Keratinocyte (primary cell): ENCODE measurements at regions not wholly inside any gene's neighbourhood (a gene's known extent, or its start where the extent isn't known, plus 50 kb on each side); places are given as distances from the start of the nearest gene placed in this dataset.

Experiments
- DNase-seq: peaks from one replicate; pipeline ENCODE4 v3.0.0-alpha.2; 2011; ENCODE audit warnings: low read depth, missing footprints, low spot score
- FAIRE-seq: peaks from 2 replicates; lab custom pipeline; 2011; peaks lifted over from hg19 to GRCh38; lab: Jason Lieb, UNC
- H2AFZ ChIP-seq: 2 replicates; pipeline ENCODE4 v1.6.0; 2012; ENCODE audit warnings: low read length, control low read depth, inconsistent platforms; ENCODE audit not compliant: control insufficient read depth
- H3K27ac ChIP-seq: 2 replicates; pipeline ENCODE4 v1.5.1; 2011; ENCODE audit warnings: low read length; ENCODE audit not compliant: control insufficient read depth, insufficient read depth
- H3K27me3 ChIP-seq: 3 replicates; pipeline ENCODE4 v1.6.0; 2011; ENCODE audit warnings: low read length; ENCODE audit not compliant: control insufficient read depth, insufficient read depth; ENCODE audit errors: extremely low read depth
- H3K36me3 ChIP-seq, 2 experiments: 2 replicates in 1 of 2; 3 replicates in 1 of 2; pipeline ENCODE4 v1.5.1; 2011; ENCODE audit warnings: low read length in 2 of 2, mild to moderate bottlenecking in 1 of 2; ENCODE audit not compliant: control insufficient read depth in 2 of 2, insufficient read depth in 2 of 2; ENCODE audit errors: extremely low read depth in 1 of 2
- H3K4me1 ChIP-seq: 3 replicates; pipeline ENCODE4 v1.5.1; 2011; ENCODE audit warnings: low read length; ENCODE audit not compliant: control insufficient read depth, insufficient read depth; ENCODE audit errors: extremely low read depth
- H3K4me2 ChIP-seq: 3 replicates; pipeline ENCODE4 v1.6.0; 2011; ENCODE audit warnings: low read depth, low read length; ENCODE audit not compliant: control insufficient read depth, insufficient read depth; ENCODE audit errors: extremely low read depth
- H3K4me3 ChIP-seq, 3 experiments: fragments of 200-600 bp in 1 of 3; sonication (generic) in 1 of 3; 2 replicates in 2 of 3; 3 replicates in 1 of 3; pipeline ENCODE4 v1.5.1; 2011 to 2016; ENCODE audit warnings: low read length in 3 of 3, mild to moderate bottlenecking in 3 of 3, control low read depth in 2 of 3, inconsistent platforms in 1 of 3, low read depth in 1 of 3, mixed read lengths in 1 of 3, mixed run types in 1 of 3, moderate library complexity in 1 of 3; ENCODE audit not compliant: control insufficient read depth in 2 of 3, insufficient read depth in 2 of 3; ENCODE audit errors: extremely low read depth in 1 of 3
- H3K79me2 ChIP-seq: 2 replicates; pipeline ENCODE4 v1.6.0; 2012; ENCODE audit warnings: low read length; ENCODE audit not compliant: control insufficient read depth, insufficient read depth
- H3K9ac ChIP-seq: 3 replicates; pipeline ENCODE4 v1.6.0; 2011; ENCODE audit warnings: low read length; ENCODE audit not compliant: control insufficient read depth, insufficient read depth; ENCODE audit errors: extremely low read depth
- H3K9me1 ChIP-seq: 3 replicates; pipeline ENCODE4 v1.6.0; 2011; ENCODE audit warnings: low read length; ENCODE audit not compliant: control insufficient read depth, insufficient read depth; ENCODE audit errors: extremely low read depth
- H3K9me3 ChIP-seq: 2 replicates; pipeline ENCODE4 v1.5.1; 2012; ENCODE audit warnings: low read depth, low read length; ENCODE audit not compliant: control insufficient read depth
- H4K20me1 ChIP-seq: 3 replicates; pipeline ENCODE4 v1.6.0; 2011; ENCODE audit warnings: low read length; ENCODE audit not compliant: control insufficient read depth, insufficient read depth; ENCODE audit errors: extremely low read depth
- EZH2 ChIP-seq: IDR thresholded peaks from one replicate; pipeline ENCODE4 v1.6.1; 2012; ENCODE audit warnings: inconsistent platforms, mild to moderate bottlenecking, low read length, moderate library complexity
- dilution Hi-C: fragments of 300-500 bp; cut with MboI; formaldehyde crosslinking; loops from one replicate; pipeline ENCODE4 v1.7.0; 2020; ENCODE audit warnings: low sequenced_read_pairs; ENCODE audit not compliant: extremely low pct_ligation_motif_present
- TF ChIP-seq, protein P1 (sequence below), 3 experiments: IDR thresholded peaks in 1 of 3; conservative IDR thresholded peaks in 1 of 3; optimal IDR thresholded peaks in 1 of 3; 2 replicates in 2 of 3; 3 replicates in 1 of 3; pipeline versions ENCODE3 to v1.5.1; 2011; ENCODE audit warnings: low read length in 3 of 3, mild to moderate bottlenecking in 3 of 3, moderate library complexity in 2 of 3, control low read depth in 1 of 3, inconsistent platforms in 1 of 3; ENCODE audit not compliant: insufficient read depth in 2 of 3; ENCODE audit errors: extremely low read depth in 1 of 3

DNA sequence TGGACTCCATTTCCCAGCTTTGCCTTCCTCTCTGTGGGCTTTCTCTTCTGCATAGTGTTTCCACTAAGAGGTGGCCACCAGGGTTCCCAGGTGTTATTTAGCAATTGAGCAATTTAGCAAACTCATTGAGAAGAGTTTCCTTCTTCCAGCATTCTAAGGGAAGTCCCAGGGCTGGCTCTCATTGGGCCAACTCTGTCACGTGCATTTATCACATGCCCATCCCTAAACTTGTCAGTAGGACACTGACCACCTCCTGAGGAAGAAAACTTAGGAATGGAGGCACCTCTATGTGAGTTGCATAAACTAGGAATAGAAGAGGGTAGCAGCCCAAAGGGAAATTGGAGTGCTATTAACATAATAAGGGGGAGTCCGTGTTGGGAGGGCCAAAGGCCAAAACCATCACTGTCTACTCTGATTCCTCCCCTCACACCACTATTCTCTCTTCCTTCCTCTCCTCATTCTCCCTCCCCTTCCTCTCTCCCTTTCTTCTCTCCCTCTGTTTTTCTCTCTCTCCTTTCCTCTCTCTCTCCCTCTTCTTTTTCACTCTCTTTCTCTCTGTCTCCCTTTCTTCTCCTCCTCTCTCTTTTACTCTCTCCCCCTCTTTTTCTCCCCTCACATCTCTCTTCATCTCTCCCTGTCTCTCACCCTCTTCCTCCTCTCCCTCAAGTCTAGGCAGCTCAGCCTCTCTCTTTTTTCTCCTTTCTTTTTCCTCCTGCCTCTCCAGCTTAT is 213.4 kb downstream of the PALM2AKAP2 start:
- Histone ChIP-seq H3K4me1 (peaks cover 3% of the 10 kb centered on the region), H3K27ac (no peak overlapping the region), H3K9me1 (no peaks in the 10 kb centered on the region), H4K20me1 (no peaks in the 10 kb centered on the region), H2AFZ (no peak overlapping the region), H3K9me3 (no peaks in the 10 kb centered on the region), H3K4me2 (no peak overlapping the region), H3K79me2 (no peaks in the 10 kb centered on the region), H3K9ac (no peak overlapping the region), H3K36me3 (no peaks in the 10 kb centered on the region), H3K27me3 (no peaks in the 10 kb centered on the region), H3K4me3 (no peak overlapping the region)
- no peak for FAIRE-seq
- no peak for TF ChIP-seq EZH2
- TF ChIP-seq, protein P1, sequence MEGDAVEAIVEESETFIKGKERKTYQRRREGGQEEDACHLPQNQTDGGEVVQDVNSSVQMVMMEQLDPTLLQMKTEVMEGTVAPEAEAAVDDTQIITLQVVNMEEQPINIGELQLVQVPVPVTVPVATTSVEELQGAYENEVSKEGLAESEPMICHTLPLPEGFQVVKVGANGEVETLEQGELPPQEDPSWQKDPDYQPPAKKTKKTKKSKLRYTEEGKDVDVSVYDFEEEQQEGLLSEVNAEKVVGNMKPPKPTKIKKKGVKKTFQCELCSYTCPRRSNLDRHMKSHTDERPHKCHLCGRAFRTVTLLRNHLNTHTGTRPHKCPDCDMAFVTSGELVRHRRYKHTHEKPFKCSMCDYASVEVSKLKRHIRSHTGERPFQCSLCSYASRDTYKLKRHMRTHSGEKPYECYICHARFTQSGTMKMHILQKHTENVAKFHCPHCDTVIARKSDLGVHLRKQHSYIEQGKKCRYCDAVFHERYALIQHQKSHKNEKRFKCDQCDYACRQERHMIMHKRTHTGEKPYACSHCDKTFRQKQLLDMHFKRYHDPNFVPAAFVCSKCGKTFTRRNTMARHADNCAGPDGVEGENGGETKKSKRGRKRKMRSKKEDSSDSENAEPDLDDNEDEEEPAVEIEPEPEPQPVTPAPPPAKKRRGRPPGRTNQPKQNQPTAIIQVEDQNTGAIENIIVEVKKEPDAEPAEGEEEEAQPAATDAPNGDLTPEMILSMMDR (optimal IDR thresholded peaks at IDR 0.05 in 1 of 3, IDR thresholded peaks at IDR 0.05 in 1 of 3, conservative IDR thresholded peaks at IDR 0.05 in 1 of 3; ENCODE audit: extremely low read depth in 1 of 3, insufficient read depth in 2 of 3, low read length in 3 of 3): no peak
- dilution Hi-C loops: no loop called here
- no peak for DNase-seq

DNA sequence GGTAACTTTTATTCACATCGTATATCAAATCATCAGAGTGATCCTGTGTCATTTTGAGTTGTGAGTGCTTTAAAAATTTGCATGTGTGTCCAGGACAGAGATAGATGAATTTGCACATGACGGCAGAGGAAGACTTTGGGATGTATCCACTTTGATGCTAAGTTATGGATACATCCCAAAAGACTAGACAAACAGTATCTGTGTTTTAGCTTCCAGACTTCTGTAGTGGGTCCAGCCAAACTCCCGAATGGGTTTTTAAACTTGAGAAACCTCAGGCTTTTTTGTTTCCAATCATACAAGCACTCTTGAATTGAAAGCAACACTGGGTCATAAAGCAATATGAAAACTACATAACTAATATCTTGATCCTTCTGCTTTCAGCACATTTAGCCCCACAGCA is 213.8 kb downstream of the C9orf152 start:
- Histone ChIP-seq H3K27ac (no peak overlapping the region), H3K79me2 (no peaks in the 10 kb centered on the region), H3K4me2 (no peak overlapping the region), H3K4me1 (peaks cover 3% of the 10 kb centered on the region), H3K9me3 (no peaks in the 10 kb centered on the region), H3K27me3 (no peaks in the 10 kb centered on the region), H3K36me3 (no peaks in the 10 kb centered on the region), H2AFZ (no peak overlapping the region), H3K4me3 (no peak overlapping the region), H3K9me1 (no peaks in the 10 kb centered on the region), H3K9ac (no peak overlapping the region), H4K20me1 (no peaks in the 10 kb centered on the region)
- dilution Hi-C loops: no loop called here
- no peak for FAIRE-seq
- DNase-seq: no peak
- TF ChIP-seq, protein P1 (optimal IDR thresholded peaks at IDR 0.05 in 1 of 3, IDR thresholded peaks at IDR 0.05 in 1 of 3, conservative IDR thresholded peaks at IDR 0.05 in 1 of 3; ENCODE audit: extremely low read depth in 1 of 3, insufficient read depth in 2 of 3, low read length in 3 of 3): no peak
- no peak for TF ChIP-seq EZH2
